Mesothelial cell of epicardium (in vitro differentiated cells): ENCODE measurements at regions not wholly inside any gene's neighbourhood (a gene's known extent, or its start where the extent isn't known, plus 50 kb on each side); places are given as distances from the start of the nearest gene placed in this dataset.

Experiments used
- DNase-seq, 2 experiments: peaks; one replicate each; pipeline ENCODE4 v3.0.0; 2021; ENCODE audit warnings: low spot score in 2 of 2; ENCODE audit not compliant: unreplicated experiment in 2 of 2
- H3K27ac Mint-ChIP-seq: 2 replicates; pipeline ENCODE4 v1.8.0; 2021; ENCODE audit warnings: mixed read lengths
- H3K27me3 Mint-ChIP-seq: 2 replicates; pipeline ENCODE4 v1.8.0; 2021; ENCODE audit warnings: low read depth, mixed read lengths
- H3K36me3 Mint-ChIP-seq: 2 replicates; pipeline ENCODE4 v1.8.0; 2021; ENCODE audit warnings: mixed read lengths
- H3K4me1 Mint-ChIP-seq: 2 replicates; pipeline ENCODE4 v1.8.0; 2021; ENCODE audit warnings: mixed read lengths
- H3K4me3 Mint-ChIP-seq: 2 replicates; pipeline ENCODE4 v1.8.0; 2021; ENCODE audit warnings: mild to moderate bottlenecking, moderate library complexity, mixed read lengths
- H3K9me3 Mint-ChIP-seq: 2 replicates; pipeline ENCODE4 v1.8.0; 2021; ENCODE audit warnings: mixed read lengths
- TF ChIP-seq, protein P1 (sequence below): fragments of 200-600 bp; sonication (generic); IDR thresholded peaks from one replicate; pipeline ENCODE4 v1.5.0; 2021; ENCODE audit warnings: antibody characterized with exemption; ENCODE audit not compliant: unreplicated experiment

DNA sequence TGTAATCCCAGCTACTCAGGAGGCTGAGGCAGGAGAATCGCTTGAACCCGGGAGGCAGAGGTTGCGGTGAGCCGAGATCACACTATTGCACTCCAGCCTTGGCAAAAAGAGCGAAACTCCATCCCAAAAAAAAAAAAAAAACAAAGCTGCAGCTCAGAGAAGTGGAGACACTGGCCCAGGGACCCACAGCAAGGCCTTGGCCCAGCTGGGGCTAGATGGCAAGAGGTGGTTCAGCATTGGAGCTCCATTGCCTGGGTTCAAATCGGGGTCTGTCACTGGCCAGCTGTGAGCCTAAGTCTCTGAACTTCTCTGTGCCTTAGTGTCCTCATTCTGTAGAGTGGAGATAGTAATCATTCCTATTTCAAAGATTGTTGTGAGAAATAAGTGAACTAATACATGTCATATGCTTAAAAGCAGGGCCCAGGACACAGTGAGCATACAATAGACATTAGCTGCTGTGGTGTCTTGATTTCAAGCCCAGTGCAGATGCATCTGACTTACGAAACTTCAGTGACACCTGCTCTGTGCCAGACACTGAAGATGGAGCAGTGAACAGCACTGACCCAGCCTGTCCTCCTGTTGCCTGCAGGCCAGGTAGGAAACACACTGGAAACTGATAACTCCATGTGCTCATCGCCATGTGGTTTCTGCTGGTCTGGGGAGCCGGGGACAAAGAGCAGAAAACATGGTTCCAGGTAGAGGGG, 127.7 kb downstream of the C9orf50 start:
- peak overlapping the region; percentile 13 for H3K4me3 Mint-ChIP-seq
- peak overlapping the region; percentile 90 for H3K27ac Mint-ChIP-seq
- DNase-seq, result no peak
- H3K4me1 Mint-ChIP-seq, result peaks cover 78% of the 10 kb centered on the region
- H3K36me3 Mint-ChIP-seq, result no peaks in the 10 kb centered on the region
- no peaks in the 10 kb centered on the region for H3K9me3 Mint-ChIP-seq
- no peaks in the 10 kb centered on the region for H3K27me3 Mint-ChIP-seq
- TF ChIP-seq, protein P1, sequence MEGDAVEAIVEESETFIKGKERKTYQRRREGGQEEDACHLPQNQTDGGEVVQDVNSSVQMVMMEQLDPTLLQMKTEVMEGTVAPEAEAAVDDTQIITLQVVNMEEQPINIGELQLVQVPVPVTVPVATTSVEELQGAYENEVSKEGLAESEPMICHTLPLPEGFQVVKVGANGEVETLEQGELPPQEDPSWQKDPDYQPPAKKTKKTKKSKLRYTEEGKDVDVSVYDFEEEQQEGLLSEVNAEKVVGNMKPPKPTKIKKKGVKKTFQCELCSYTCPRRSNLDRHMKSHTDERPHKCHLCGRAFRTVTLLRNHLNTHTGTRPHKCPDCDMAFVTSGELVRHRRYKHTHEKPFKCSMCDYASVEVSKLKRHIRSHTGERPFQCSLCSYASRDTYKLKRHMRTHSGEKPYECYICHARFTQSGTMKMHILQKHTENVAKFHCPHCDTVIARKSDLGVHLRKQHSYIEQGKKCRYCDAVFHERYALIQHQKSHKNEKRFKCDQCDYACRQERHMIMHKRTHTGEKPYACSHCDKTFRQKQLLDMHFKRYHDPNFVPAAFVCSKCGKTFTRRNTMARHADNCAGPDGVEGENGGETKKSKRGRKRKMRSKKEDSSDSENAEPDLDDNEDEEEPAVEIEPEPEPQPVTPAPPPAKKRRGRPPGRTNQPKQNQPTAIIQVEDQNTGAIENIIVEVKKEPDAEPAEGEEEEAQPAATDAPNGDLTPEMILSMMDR, result no peak

DNA sequence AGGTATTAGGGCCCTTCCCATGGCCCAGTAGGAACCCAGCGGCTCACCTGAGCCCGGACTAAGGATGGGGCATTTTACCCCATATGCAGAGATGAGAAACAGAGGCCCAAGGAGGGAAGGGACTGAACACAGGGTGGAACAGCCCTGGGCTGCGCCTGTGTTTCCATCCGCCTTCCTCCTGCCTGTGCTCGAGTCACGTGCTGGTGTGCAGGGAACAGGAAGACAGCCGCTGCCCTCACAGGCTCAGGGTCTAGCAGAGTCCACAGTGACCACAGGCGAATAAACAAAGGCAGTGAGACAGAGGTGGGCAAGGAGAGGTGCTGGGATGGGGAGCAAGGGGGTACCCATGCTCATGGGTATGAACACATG, 129.4 kb downstream of the C9orf50 start:
- Mint-ChIP-seq H3K36me3 (no peaks in the 10 kb centered on the region), H3K27me3 (no peaks in the 10 kb centered on the region), H3K9me3 (no peaks in the 10 kb centered on the region), H3K4me3 (peak overlapping the region; percentile 62), H3K27ac (peak overlapping the region; percentile 98), H3K4me1 (peaks cover 82% of the 10 kb centered on the region)
- no peak for DNase-seq
- TF ChIP-seq, protein P1, result no peak

DNA sequence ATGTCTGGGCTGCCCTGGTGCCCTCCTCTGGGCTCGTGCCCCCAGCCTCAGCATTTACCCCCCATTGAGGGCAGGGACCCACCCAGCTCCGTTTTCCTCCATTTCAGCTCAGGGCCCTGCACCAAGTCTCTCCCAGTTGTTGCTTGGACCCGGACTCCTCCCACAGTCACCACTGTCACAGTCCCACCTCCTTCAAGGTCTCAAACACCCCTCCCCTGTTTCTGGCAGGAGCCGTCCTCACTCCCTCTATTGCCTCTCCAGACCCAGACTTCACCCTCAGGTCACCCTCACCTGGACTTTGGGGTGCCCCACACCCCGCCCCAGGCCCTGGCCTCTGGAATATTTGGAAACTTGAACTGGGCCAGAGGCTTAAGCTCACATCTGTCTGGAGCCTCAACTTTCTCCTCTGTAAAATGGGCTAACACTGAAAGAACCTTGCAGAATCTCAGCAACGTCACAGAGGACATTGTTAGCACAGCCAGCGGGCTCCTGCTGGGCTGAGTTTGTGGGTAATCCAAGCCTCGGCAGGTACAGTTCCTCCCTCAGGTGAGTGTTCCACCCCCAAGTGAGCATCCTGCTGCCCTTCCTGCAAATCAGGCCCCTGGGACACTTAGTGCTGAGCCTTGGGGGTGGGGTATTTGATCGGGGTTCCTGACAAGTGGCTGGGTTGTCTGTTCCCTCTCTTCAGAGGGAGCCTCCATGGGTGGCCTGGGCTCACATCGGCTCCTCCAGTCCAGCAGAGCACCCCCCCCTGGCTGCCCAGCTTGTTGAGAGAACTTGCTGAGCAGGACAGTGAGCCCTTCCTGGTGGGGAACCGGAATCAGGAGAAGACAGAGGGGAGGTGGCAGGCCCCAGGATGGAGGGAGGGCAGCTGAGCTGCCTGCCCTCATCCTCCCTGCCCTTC, 130.1 kb downstream of the C9orf50 start:
- Mint-ChIP-seq H3K27ac (peak overlapping the region; percentile 98), H3K36me3 (no peaks in the 10 kb centered on the region), H3K4me1 (peaks cover 81% of the 10 kb centered on the region), H3K4me3 (peak overlapping the region; percentile 62), H3K9me3 (no peaks in the 10 kb centered on the region), H3K27me3 (no peaks in the 10 kb centered on the region)
- no peak for DNase-seq
- TF ChIP-seq, protein P1, result no peak

DNA sequence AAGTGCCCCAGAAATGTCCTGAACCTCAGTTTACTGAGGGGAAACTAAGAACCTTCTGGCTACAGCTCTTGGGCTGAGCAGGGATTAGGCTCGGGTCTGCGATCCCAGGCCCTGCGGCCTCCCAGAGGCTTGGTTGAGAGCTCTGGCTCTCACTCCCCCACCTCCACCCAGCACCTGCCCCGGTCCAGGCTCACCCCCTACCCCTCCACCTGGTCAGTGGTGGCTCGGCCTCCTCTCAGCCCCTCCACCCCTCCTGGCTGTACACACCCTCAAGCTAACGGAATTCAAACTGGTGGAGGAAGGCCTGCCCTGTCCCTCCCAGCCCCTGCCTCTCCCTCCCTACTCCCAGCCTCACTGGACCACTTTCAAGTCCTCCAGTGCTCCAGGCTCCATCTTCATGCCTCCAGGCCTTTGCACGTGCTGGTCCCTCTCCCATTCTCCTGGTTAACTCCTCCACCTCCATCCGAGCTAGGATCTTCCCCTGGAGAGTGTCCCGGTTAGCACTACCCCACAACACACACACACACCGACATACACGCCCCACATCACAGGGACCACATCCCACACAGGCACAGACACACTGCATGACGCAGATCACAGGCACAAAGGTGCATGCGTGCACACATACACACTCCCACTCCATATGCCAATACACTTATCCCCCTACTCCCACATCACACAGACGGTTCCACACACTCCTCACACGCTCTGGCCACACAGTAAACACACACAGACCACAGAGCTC, 130.9 kb downstream of the C9orf50 start:
- Mint-ChIP-seq H3K4me3 (peak overlapping the region; percentile 62), H3K36me3 (no peaks in the 10 kb centered on the region), H3K9me3 (no peaks in the 10 kb centered on the region), H3K4me1 (peaks cover 81% of the 10 kb centered on the region), H3K27ac (peak overlapping the region; percentile 98), H3K27me3 (no peaks in the 10 kb centered on the region)
- TF ChIP-seq, protein P1, result no peak
- DNase-seq, result no peak

DNA sequence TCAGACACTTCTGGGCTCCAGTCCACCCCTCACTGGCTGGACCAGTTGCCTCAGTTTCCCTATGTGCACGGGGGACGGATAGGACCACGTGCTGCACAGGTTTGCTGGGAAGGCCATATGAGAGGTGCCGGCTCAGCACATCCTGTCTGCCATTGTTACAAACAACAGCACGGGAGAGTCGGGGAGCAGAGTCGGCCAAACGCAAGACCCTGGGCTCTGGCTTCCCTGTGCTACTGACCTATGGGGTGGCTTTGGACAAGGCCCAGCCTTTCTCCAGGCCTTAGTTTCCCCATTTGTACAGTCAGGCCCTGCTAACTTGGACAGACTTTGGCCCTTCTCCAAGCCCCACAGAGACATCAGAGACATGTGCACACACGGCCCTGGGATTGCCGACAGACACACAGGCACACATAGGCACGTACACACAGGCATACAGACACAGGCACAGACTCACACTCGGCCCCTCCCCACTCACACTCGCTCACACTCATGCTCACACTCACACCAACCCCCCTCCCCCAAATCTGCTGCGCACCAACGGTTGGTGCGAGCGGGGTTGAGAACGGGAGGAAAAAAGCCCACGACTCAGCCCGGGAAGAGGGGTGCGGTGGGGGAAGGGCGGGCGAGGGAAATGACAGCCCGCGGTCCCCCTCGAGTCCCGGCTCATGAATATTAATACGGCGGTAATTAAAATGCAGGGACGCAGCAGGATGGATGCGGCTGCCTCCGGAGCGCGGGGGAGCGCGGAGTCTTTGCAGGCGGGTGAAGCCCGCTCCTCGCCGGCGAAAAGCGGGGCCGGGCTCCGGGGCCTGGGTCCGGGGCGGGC, 133.0 kb downstream of the C9orf50 start:
- H3K27me3 Mint-ChIP-seq, result no peaks in the 10 kb centered on the region
- H3K9me3 Mint-ChIP-seq, result no peaks in the 10 kb centered on the region
- TF ChIP-seq, protein P1, result no peak
- DNase-seq, result no peak
- peak overlapping the region; percentile 54 for H3K4me3 Mint-ChIP-seq
- peak overlapping the region; percentile 99 for H3K27ac Mint-ChIP-seq
- H3K4me1 Mint-ChIP-seq, result peaks cover 83% of the 10 kb centered on the region
- H3K36me3 Mint-ChIP-seq, result no peaks in the 10 kb centered on the region
